ENCODE measurements at regions not wholly inside any gene's neighbourhood (a gene's known extent, or its start where the extent isn't known, plus 50 kb on each side); places are given as distances from the start of the nearest gene placed in this dataset.
"Not testable (repeated sequence)": the region's sequence is repeated elsewhere in the genome, so short reads cannot be mapped to it uniquely, and the experiment has no call there.

DNA sequence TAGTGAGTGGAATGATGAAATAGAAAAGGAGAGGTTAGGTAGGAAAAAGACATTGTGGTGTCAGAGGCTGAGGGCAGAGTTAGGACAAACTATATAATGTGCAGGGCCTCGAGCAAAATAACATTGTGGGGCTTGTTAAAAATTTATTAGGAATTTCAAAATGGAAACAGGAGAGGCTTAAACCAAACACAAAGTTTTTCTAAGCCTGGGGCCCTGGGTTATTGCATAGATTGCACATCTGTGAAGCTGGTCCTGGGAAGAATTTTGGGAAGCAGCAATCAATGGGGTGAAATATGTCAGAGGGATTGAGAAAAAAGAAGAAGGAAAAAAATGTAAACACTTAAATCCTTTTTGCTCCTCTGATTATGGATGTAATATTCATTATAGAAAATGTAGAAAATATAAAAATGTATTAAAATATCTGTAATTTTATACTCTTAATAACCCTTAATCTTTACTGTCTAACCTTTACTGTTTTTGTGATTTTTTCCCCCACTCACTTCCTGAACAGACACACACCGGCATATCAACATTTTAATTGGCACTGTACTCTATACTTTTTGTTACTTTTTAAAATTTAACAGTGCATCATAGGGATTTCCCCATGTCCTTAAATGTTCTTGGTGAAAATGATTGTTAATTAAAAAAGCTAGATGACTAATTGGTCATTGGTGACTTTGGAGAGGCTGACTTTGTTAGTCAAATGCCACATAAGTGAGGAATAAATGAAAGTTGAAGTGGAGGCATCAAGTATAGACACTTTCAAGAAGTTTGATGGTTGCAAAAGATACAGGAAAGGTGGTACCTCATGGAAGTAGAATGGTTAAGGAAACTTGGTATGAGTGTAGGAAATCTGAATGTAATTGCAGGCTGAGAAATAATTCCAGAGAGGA, 183.4 kb downstream of the NFKBIZ start:
- DNase-seq = no peak
- intact Hi-C loops (cut with DNase I) = no loop called here

GRCh38 chr3:102034639-102035451, 185.5 kb downstream of the NFKBIZ start:
- no peak for DNase-seq
- intact Hi-C loops (cut with DNase I) = no loop called here

DNA sequence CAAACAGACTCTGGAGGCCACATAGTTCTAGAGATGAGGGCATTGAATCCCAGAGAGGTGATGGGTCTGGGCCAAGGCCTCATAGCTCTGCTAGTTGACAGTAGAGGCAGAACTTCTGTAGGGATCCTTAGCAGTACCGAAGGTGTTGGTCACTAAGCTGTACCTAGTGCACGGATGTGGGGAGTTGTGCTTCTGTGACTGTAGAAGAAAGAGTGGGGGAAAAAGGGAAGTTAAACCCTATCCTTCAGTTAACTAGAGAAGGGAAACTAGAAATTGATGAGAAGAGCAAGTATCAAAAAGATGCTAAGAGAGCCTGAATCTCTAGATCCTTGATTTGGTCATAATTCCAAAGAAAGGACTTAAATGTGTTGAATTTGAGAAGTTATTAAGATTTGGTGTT, 186.7 kb downstream of the NFKBIZ start:
- intact Hi-C loops (cut with DNase I) = no loop called here
- no peak for DNase-seq

DNA sequence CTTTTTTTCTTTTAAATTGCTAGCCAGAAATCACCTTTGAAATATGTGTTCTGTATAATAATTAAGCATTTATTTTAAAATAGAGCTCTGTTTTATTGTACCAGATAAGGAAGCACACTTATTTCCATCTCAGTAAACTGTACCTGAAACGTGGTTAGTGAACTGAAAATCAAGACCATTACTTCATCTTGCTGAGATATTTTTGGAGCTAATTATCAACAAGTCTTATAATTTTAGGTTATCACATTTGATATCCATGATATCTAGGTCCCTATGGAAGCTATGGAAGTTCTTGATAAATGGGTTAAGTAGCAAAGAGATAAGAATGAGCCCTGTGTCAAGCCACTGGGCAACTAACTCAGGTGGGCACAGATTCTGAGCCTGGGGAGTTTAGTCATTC, 187.2 kb downstream of the NFKBIZ start:
- intact Hi-C loops (cut with DNase I) = no loop called here
- DNase-seq = no peak

DNA sequence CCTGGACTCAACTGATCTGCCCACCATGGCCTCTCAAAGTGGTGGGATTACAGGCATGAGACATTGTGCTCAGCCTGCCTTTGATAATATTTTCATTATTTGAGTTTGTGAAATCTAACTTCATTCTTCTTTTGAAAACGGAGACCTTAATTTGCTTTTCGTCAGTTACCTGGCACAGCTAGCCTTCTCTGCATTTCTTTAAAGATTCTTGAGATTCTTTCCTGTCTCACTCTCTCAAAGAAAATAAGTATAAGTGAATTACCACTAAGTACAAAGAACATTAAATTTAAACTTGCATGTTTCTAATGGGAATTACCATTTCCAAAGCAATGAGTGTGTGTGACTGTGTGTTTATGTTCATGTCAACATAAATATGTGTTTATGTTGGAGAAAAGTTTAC, 187.9 kb downstream of the NFKBIZ start:
- no peak for DNase-seq
- intact Hi-C loops (cut with DNase I) = no loop called here

DNA sequence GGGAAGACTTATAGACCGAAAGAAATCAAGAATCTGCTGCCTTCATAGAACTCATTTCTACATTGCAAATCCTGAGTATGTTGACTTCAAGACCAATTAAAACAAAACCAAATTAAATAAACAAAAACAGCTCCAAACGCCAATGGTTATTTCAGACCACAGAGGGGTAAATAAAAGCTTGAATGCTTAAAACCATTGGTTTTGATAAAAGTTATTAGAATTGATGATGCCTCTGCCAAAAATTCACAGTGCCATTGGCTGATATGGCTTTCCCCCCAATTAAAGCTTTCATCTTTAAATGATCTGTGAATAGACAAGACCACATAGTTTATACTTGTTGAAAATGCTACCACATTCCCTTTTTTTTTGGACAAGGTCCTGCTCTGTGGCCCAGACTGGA, 188.5 kb downstream of the NFKBIZ start:
- DNase-seq = no peak
- intact Hi-C loops (cut with DNase I) = no loop called here

DNA sequence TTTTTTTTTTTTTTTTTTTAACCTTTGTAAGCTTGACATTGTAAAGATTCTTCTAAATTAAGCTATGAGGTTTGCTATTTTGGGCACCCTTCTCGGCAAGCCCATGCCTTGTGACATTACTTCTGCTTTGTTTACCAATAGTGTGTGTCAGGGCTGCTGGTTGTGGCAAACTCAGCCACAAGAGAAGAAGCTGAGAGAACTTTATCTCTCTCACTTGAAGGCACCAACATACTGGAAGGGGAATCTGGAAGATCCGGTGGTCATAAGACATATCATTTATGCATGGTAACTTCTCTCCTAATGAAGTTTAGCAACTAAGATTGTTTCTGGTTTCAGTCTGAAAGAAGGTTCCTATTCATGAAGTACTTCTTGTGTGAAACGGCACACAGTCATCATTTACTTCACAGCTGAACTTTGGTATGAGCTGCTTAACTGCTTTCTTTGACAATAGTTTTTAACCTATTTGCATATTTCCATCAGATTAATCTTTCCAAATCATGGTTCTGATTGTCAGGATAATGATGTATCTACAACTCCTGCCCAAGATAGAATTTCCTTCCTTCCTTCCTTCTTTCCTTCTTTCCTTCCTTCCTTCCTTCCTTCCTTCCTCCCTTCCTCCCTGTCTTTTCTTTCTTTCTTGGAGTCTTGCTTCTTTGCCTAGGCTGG, 189.3 kb downstream of the NFKBIZ start:
- intact Hi-C loops (cut with DNase I) = no loop called here
- DNase-seq = peak in 1 of 10 donors; percentile 69

DNA sequence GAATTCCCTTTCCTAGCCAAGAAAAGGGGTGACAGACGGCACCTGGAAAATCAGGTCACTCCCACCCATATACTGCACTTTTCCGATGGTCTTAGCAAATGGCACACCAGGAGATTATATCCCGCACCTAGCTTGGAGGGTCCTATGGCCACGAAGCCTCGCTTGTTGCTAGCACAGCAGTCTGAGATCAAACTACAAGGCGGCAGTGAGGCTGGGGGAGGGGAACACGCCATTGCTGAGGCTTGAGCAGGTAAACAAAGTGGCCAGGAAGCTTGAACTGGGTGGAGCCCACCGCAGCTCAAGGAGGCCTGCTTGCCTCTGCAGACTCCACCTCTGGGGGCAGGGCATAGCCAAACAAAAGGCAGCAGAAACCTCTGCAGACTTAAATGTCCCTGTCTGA, 190.8 kb downstream of the NFKBIZ start:
- intact Hi-C loops (cut with DNase I) = not testable (repeated sequence)
- peak in 2 of 10 donors; percentile 64 to 69 for DNase-seq

DNA sequence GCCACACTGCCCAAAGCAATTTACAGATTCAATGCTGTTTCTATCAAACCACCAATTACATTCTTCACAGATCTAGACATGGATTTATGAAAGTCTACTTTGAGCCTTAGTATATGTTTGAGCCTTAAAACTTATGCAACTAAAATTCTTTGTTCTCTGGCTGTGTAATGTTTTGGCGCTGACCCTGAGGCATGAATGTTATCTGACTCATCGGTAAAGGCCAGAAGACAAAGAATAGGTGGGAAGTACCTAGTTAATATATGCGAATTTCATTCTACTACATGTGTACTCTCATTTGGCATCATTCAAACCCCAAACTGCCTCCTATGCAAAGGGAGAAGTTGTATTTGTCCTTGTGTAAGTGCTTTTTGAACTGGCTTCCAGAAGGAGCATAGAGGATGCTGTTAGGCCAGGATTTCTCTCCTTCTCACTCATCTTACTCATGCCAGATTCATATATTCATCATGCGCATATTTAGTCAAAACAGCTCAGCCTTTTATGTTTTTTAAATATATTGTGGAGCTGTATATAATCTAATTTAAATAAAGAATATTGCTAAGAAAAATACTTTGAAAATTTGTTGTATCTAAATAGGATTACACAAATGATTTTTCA, 204.2 kb downstream of the NFKBIZ start:
- intact Hi-C loops (cut with DNase I) = no loop called here
- no peak for DNase-seq

GRCh38 chr3:102054543-102055080, 205.3 kb downstream of the NFKBIZ start:
- intact Hi-C loops (cut with DNase I) = no loop called here

DNA sequence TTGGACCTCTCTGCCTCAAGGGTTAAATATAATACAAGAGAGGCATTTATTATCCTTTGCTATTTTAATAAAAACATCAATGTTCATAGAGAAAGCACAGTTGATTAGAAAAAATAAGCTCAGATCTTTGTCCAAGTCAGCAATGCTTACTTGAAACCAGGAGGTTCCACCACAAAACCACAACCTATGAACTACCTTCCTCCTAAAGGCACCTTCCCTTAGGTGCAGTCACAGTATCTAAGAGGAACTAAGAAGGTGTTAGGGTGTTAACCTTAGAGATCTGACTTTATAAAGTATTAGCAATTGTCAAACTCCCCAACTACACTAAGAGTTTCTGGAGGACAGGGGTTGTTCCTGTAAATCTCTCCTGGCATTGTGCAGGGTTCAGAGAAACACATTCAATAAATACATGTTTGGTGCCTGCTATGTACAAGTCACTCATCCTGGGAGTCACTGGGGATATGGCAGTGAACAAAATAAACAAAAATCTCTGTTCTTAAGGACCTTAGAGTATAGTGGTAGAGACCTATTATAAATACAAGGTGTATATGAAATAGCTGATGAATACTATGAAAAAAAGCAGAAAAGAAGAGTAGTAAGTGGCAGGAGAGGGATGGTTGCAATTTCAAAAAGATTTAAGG, 208.6 kb downstream of the NFKBIZ start:
- no peak for DNase-seq
- intact Hi-C loops (cut with DNase I) = no loop called here

More at GRCh38 chr3:102054543-102055080, 205.3 kb downstream of the NFKBIZ start:
- DNase-seq = peak in 3 of 10 donors; percentile 28 to 59 (median 57)

- DNase-seq = no peak
Observed at GRCh38 chr3:102059145-102059943, 210.0 kb downstream of the NFKBIZ start.

DNA sequence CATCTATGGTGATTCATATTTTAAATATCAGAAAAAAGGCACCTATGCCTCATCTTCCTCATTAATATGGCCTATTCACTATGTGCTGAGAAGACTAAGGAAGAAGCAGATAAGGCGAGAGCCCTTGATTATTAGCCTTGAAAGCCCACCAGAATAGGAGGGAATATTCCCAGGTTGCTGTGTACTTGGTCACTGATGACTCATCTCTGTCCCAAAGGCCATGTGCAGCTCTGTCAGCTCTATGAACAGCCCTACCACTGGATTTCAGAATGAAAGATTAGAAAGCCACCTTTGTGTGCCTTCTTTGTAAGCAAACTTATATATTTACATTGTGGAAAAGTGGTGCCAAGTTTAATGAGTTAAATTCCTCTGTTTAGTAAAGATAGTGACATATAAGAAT, 211.5 kb downstream of the NFKBIZ start:
- DNase-seq = no peak
- intact Hi-C loops (cut with DNase I) = no loop called here

More at GRCh38 chr3:102059145-102059943, 210.0 kb downstream of the NFKBIZ start:
- intact Hi-C loops (cut with DNase I) = no loop called here

DNA sequence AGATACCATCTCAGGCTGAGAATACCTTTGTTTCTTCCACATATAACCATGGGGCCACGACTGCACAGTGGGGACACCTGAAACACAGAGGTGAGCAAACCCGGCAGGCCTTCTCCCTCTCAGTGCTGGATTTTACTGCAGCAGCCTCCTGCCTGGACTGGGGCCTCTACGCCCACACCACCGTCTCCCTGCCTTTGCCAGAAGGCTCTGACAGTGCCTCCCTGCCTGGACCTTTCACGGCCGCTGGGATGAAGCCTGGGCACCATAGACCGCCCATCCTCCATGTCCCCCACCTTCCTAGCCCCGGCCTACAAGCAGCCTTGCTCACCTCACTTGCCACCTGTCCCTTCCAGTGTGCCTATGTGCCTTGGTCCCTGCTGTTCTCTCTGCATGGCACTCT, 214.3 kb downstream of the NFKBIZ start:
- DNase-seq = peak in 2 of 10 donors; percentile 67 to 75
- intact Hi-C loops (cut with DNase I) = no loop called here

- DNase-seq = no peak
- intact Hi-C loops (cut with DNase I) = no loop called here
Observed at GRCh38 chr3:102066470-102066869, 217.2 kb downstream of the NFKBIZ start.

DNA sequence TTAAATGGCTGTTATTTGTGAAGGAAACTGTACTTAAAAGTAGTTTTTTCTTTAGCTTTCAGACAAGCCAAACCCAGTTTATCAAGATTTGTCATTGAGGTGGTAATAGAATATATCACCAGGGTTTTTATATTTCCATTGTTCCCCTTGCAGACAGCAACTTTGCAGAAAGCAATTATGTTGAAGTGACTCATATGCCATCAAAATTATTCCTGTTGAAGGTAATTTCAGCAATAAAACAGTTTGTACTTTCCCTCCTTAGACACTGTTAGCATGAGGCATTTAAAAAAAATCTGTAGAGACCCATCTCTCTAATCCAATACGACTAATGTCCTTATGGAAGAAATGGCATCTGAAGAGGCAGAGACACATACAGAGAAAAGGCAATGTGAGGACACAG, 219.0 kb downstream of the NFKBIZ start:
- intact Hi-C loops (cut with DNase I) = no loop called here
- DNase-seq = no peak

- DNase-seq = no peak
- intact Hi-C loops (cut with DNase I) = no loop called here
Observed at GRCh38 chr3:102068736-102069135, 219.4 kb downstream of the NFKBIZ start.

- intact Hi-C loops (cut with DNase I) = no loop called here
- no peak for DNase-seq
Observed at GRCh38 chr3:102069211-102069662, 219.9 kb downstream of the NFKBIZ start.

DNA sequence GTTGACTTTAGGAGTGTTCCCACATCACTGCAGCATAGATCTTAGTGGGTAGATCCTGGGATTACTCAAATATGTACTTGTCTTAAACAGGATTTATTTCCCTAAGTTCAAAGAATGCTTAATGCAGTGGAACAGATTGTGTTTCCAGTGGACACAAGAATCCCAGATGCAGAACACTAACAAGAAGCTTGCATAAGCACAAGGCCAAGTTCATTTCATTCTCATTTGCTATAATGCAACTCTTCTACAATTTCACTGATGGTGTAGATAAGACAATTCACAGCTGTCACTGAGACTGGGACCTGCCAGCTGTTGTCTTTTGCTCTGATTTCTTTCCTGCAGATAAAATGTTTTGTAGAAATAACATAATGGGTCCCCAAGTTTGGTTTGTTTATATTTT, 225.6 kb downstream of the NFKBIZ start:
- intact Hi-C loops (cut with DNase I) = no loop called here
- DNase-seq = no peak

All from posterior cingulate gyrus (tissue), 11 donors.